ENCODE measurements at regions not wholly inside any gene's neighbourhood (a gene's known extent, or its start where the extent isn't known, plus 50 kb on each side); places are given as distances from the start of the nearest gene placed in this dataset.

GRCh38 chr6:33950891-33951889 is 147.4 kb upstream of the MLN start:
- no peak for DNase-seq

GRCh38 chr6:33950472-33950881 is 146.7 kb upstream of the MLN start:
- DNase-seq, result no peak

GRCh38 chr6:33949877-33950435 is 146.2 kb upstream of the MLN start:
- DNase-seq, result no peak

GRCh38 chr6:33949111-33949510 is 145.3 kb upstream of the MLN start:
- DNase-seq, result no peak

GRCh38 chr6:33947916-33948594 is 144.3 kb upstream of the MLN start:
- DNase-seq, result no peak

DNA sequence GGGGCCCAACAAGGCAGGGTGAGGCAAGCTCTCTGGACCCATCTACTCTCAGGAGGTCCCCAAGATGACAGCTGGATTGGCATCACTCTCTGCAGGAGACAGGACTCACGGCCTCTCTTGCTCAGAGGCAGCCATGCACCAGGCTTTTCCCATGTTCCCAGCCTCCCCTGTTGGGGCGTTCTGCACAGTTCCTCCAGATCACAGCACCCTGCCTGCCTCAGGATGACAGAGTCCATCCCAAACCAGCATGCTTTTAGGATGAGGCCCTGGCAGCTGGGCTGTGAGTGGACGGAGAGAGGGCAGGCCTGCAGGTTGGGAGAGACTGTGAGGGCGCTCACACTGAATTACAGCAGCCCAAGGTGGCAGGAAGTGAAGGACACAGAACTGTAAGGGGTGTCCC is 143.2 kb upstream of the MLN start:
- DNase-seq, result no peak

GRCh38 chr6:33945931-33946330 is 142.1 kb upstream of the MLN start:
- no peak for DNase-seq

GRCh38 chr6:33944686-33945411 is 141.0 kb upstream of the MLN start:
- no peak for DNase-seq

DNA sequence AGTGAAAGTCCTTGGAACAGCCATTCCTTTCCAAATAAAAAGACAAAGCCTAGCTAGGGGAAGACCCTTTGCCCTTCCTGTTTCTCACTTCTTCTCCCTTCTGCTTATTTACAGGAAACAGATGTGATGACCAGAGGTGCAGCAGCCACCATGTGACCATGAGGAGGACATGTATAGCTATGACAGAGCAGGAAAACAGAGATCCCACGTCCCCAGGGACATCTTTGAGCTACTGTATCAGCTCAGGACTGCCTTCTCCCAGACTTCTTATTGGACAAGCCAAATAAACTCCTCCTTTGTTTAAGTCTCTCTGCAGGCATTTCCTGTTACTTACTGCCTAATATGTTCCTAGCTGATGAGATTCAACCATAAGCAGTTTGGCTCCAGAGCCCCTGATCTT is 133.1 kb upstream of the MLN start:
- no peak for DNase-seq

GRCh38 chr6:33935439-33936080 is 131.8 kb upstream of the MLN start:
- peak; percentile 45 for DNase-seq

- no peak for DNase-seq
These were observed 131.0 kb upstream of the MLN start for GRCh38 chr6:33934731-33935270.

DNA sequence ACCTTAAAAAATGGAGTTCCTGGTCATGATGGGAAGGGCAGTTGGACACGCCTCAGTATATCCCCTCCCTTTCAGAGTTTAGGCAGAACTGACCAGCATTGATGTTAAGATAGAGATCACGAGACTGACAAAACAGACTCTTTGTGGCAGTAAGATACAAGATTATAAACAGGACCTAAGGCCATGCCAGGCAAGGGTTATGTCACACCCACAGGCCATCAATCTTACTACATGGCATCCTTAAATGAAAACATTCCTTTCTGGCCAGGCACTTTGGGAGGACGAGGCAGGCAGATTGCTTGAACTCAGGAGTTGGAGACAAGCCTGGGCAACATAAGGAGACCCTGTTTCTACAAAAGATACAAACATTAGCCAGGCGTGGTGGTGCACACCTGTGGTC is 129.3 kb upstream of the MLN start:
- DNase-seq, result no peak

- DNase-seq, result no peak
These were observed 128.0 kb upstream of the MLN start for GRCh38 chr6:33931799-33932198.

DNA sequence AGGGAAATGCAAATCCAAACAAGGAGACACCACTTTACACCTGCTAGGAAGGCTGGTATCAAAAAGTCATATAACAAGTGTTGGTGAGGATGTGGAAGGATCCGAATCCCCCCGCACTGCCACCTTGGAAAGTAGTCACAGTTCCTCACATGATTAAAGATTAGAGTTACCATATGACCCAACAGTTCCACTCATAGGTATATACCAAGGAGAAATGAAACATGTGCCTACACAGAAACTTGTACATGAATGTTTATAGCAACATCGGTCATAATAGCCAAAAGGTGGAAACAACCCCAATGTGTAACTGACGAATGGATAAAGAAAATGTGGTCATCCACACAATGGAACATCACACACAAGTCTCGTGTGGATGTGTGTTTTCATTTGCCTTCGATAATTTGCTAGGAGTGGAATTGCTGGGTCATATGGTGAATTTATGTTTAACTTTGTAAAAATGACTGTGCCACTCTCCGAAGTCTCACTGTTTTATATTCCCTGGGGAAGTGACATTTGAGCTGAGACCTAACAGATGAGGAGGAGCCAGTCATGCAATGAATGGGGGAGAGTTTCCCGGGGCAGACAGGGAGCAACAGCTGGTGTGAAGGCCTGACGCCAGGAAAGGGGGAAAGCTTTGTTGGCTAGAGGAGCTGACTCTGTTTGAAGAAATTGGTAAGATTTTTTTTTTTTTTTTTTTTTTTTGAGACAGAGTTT is 125.9 kb upstream of the MLN start:
- peak; percentile 51 for DNase-seq

DNA sequence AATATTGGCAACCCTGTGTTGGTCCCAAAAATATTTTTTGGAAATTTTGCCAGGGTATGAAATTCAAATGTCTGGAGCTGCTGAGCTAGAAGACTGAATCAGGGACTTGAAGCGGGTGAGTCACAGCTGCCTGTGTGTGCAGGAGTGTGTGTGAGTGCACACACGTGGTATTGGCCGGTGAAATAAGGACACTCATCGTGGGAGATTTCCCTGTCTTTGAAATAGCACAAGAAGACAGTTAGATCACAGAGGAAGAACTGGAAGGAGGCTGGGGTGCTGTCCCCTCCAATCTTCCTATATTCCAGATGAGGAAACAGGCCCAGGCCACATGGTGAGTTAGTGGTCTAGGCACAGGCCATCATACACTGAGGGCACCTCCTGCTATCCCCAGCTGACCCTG is 123.8 kb upstream of the MLN start:
- no peak for DNase-seq

- no peak for DNase-seq
These were observed 123.3 kb upstream of the MLN start for GRCh38 chr6:33927112-33927511.

DNA sequence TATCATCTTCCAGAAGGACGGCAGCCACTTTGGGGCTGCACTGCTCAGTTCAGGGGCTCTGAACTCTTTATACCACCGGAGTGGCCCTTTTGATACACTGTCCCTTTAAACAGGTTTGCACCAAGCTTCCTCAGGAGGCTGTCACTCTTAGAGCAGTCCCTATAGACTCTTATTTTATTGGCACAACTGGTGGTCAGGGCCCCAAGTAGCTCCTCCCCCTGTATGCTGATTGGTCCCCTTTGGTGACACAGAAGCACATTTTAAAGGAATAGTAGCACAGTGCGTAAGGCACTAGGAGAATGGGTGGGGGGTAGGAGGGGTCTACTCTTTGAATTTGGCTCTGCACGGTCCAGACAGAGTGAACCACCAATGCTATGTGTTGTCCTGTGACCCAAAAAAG is 122.6 kb upstream of the MLN start:
- DNase-seq, result no peak

DNA sequence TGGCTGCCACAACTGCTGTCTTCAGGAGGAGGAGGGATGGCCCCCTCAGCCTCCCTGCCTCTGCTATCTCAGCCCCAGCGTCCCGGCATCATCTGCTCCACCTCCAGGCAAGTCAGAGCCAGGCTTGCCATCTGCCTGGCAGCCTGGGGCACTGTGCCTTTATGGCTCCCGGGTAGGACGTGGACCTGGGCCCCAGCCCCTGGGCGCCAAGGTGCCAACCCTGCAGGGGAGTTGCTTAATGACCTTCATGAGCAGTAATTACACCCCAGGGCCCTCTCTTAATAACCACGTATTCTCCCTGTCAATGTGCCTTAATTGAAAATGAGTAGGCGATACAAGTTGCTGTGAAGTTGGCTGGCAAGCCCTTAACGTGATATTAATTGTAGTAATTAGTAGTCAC is 122.1 kb upstream of the MLN start:
- no peak for DNase-seq

DNA sequence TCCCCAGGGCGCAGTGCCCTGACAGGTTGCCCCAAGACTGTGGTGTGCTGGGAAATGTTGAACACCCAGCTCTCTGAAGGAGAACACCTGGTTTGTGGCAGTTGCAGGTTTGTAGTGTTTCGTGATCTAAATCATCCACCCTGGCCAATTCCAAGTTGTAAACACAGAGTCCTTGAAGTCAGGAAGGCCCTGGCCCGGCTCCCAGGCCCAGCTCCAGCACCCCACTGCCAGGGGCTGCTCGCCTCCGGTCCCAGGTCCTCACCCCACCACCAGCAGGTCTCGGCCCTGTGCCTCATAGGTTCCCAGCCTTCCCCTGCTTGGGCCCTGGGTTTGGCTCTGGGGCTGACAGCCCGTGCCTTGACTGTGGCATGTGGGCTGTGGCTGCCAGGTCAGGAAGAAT is 121.4 kb upstream of the MLN start:
- no peak for DNase-seq

DNA sequence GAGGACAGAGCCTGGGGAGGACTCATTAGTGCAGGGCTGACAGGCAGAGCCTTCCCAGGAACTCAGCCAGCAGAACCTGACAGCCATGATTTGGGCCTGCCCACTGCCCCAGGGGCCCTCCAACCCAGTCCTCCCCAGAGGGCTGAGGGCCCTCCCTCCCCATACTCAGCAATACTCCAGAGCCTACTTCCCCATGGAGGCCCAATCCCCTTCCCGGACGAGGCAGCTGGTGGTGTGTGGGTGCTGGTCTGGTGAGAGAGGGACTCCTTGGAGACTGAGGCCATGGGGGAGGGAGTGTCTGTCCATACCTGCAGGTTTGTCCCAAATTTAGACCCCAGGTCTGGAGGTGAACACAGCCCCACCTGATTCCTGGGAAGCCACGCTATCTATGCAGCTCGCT is 120.9 kb upstream of the MLN start:
- no peak for DNase-seq
